ENCODE measurements at regions not wholly inside any gene's neighbourhood (a gene's known extent, or its start where the extent isn't known, plus 50 kb on each side); places are given as distances from the start of the nearest gene placed in this dataset.
A peak's percentile ranks its signal among the peaks of the same experiment; 100 is the strongest.

DNA sequence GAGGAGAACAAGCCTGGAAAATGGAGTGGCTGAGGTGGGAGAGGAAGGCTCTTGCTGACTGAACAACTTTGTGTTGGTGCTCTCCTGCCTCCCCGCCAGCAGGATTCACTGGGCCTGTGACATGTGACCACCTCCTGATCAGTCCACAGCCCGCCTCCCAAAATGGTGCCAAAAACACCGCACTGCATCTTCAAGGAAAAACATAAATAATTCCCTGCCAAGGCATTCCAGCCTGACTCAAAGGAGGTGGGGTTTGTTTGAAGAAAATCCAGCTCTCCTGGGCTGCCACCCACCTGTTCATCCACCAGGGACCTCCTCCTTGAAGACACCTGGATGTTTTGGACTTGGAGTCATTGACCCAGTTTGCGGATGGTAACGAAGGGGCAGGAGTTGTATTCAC lies 83.8 kb upstream of the PIWIL1 start:
- Histone ChIP-seq H3K4me2 (no peak overlapping the region), H3K9ac (no peak overlapping the region), H3K27me3 (no peaks in the 10 kb centered on the region), H3K4me1 (no peaks in the 10 kb centered on the region), H3K9me3 (replicated peaks in 1 of 11) (no peaks in the 10 kb centered on the region), H4K20me1 (no peaks in the 10 kb centered on the region), H3K36me3 (no peaks in the 10 kb centered on the region), H3K4me3 (no peak overlapping the region), H3K27ac (no peak overlapping the region)
- TF ChIP-seq Cebpa-rat (IDR thresholded peaks at IDR 0.05) = no peak

DNA sequence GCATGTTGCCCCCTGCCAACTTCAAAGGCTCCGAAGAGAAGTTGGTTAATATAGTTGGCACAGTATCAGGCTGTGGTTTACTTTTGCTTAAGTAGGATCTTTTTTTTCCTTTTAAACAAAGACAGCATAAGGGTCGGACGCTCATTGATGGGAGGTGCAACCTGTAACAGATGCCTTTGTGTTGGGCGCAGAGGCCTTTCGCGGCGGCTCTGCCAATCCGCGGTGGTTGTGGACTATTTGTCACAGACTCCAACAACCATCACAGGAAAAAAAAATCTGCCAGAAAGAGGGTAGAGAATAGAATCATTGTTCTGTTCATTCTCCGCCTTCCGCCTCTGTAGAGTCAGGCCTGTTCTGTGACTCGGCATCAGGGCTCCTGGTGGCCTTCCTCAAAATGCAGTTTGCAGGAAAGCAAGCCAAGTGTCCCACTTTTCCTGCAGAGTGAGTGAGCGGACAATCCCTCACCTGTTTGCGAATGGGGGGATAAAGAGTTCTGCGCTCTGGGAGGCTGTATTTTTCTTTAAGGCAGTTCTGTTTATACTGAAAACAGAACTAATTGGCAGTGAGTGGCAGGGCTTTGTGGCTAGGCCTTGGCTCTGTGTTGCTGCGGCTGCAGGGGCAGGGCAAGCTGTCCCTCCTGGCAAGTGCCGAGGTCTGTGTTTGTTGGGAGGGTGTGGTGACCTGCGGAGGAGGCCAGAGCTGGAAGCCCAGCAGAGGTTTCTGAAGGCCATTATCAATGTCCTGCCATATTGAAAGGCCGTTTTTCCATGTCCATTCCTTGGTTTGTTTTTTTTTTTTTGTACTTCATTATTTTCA lies 83.0 kb upstream of the PIWIL1 start:
- H3K4me2 ChIP-seq = no peak overlapping the region
- H3K9ac ChIP-seq = no peak overlapping the region
- no peaks in the 10 kb centered on the region for H3K4me1 ChIP-seq
- H3K36me3 ChIP-seq = no peaks in the 10 kb centered on the region
- TF ChIP-seq Cebpa-rat (IDR thresholded peaks at IDR 0.05) = no peak
- no peaks in the 10 kb centered on the region for H3K27me3 ChIP-seq
- no peaks in the 10 kb centered on the region for H3K9me3 ChIP-seq (replicated peaks in 1 of 11)
- no peak overlapping the region for H3K4me3 ChIP-seq
- H3K27ac ChIP-seq = no peak overlapping the region
- H4K20me1 ChIP-seq = no peaks in the 10 kb centered on the region

DNA sequence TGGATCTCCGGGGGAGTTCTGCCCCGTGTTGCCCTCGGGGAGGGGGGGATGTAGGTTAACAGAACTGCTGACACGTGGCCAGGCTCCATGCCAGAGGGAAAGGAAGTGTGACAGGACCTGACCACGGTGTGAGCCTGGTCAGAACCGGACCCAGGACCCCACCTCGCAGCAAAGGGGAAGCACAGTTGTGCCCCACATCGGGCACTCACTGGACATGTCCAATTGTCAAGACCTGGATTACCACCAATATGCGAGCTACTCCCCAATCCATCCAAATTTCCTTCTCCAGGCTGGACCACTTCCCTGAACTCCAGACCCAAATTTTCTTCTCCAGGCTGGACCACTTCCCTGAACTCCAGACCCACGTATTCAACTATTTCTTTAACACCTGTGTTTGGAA lies 78.8 kb upstream of the PIWIL1 start:
- H4K20me1 ChIP-seq = no peaks in the 10 kb centered on the region
- H3K4me2 ChIP-seq = no peak overlapping the region
- no peaks in the 10 kb centered on the region for H3K27me3 ChIP-seq
- H3K4me1 ChIP-seq = no peaks in the 10 kb centered on the region
- no peak for TF ChIP-seq Cebpa-rat (IDR thresholded peaks at IDR 0.05)
- no peaks in the 10 kb centered on the region for H3K9me3 ChIP-seq (replicated peaks in 1 of 11)
- no peak overlapping the region for H3K27ac ChIP-seq
- H3K4me3 ChIP-seq = no peak overlapping the region
- no peak overlapping the region for H3K9ac ChIP-seq
- no peaks in the 10 kb centered on the region for H3K36me3 ChIP-seq

GRCh38 chr12:130263025-130263424 lies 74.7 kb upstream of the PIWIL1 start:
- H4K20me1 ChIP-seq = no peaks in the 10 kb centered on the region
- no peak overlapping the region for H3K4me3 ChIP-seq
- no peaks in the 10 kb centered on the region for H3K4me1 ChIP-seq
- H3K4me2 ChIP-seq = no peak overlapping the region
- TF ChIP-seq Cebpa-rat (IDR thresholded peaks at IDR 0.05) = no peak
- no peaks in the 10 kb centered on the region for H3K9me3 ChIP-seq (replicated peaks in 1 of 11)
- H3K27ac ChIP-seq = no peak overlapping the region
- no peak overlapping the region for H3K9ac ChIP-seq
- H3K36me3 ChIP-seq = no peaks in the 10 kb centered on the region
- no peaks in the 10 kb centered on the region for H3K27me3 ChIP-seq

- no peaks in the 10 kb centered on the region for H3K4me1 ChIP-seq
- no peaks in the 10 kb centered on the region for H3K27me3 ChIP-seq
- no peaks in the 10 kb centered on the region for H3K36me3 ChIP-seq
Measured at GRCh38 chr12:130263996-130264395, 73.7 kb upstream of the PIWIL1 start.

DNA sequence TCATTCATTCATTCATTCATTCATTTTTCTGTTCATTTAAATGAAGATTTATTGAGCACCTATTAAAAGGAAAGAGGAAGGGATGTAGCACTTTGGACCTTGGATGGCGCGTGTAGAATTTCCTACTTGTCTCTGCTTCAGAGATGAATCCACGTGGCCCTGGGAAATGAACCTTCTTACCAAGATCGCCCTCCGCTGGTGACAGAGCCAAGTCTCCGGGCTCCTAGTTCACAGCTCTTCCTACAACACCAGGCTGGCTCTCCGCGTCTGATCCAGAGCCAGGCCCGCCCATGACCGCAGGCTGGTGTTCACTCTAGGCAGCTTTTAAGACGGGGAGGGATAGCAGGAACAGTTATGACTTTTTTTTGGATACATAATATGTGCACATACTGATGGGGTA lies 70.9 kb upstream of the PIWIL1 start:
- H3K27me3 ChIP-seq = no peaks in the 10 kb centered on the region
- H3K27ac ChIP-seq = no peak overlapping the region
- H3K4me1 ChIP-seq = no peaks in the 10 kb centered on the region
- peaks cover 0 to 6% (median 0%) of the 10 kb centered on the region in 11 experiments; a peak in 1 of 22 replicates for H3K9me3 ChIP-seq (replicated peaks in 1 of 11)
- TF ChIP-seq Cebpa-rat (IDR thresholded peaks at IDR 0.05) = no peak
- H3K36me3 ChIP-seq = no peaks in the 10 kb centered on the region
- no peak overlapping the region for H3K9ac ChIP-seq
- no peak overlapping the region for H3K4me2 ChIP-seq
- no peak overlapping the region for H3K4me3 ChIP-seq
- no peaks in the 10 kb centered on the region for H4K20me1 ChIP-seq

More at GRCh38 chr12:130263996-130264395, 73.7 kb upstream of the PIWIL1 start:
- TF ChIP-seq Cebpa-rat (IDR thresholded peaks at IDR 0.05) = no peak
- H4K20me1 ChIP-seq = no peaks in the 10 kb centered on the region
- H3K9ac ChIP-seq = no peak overlapping the region
- no peak overlapping the region for H3K4me2 ChIP-seq
- H3K27ac ChIP-seq = no peak overlapping the region
- no peak overlapping the region for H3K4me3 ChIP-seq
- no peaks in the 10 kb centered on the region for H3K9me3 ChIP-seq (replicated peaks in 1 of 11)

DNA sequence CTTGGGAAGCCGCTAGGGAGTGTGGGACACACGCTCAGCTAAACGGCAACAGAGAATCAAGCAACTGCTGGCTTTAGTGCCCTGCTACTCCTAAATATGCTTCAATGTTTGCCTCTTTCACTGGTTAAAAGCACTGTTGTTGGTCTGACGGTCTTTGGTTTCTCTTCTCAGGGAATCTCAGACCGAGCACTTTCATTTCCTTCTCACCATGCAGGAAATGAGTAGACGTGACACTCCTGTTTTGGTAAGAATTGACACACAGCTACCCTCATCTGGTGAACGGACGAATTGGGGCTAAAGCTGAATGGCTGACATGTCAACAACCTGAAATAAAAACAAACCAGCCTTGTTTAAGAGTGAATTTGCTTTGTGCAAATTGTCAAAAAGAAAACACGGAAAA lies 57.5 kb upstream of the PIWIL1 start:
- Histone ChIP-seq H3K27me3 (no peaks in the 10 kb centered on the region), H3K4me1 (peaks cover 8 to 16% (median 15%) of the 10 kb centered on the region in 10 experiments; a peak in 19 of 20 replicates), H3K27ac (peak overlapping the region in 6 of 11 experiments; percentile 6 to 65 (median 20); a peak in 7 of 22 replicates), H3K9ac (peak overlapping the region in 4 of 11 experiments; percentile 3 to 53 (median 37); a peak in 5 of 22 replicates), H3K4me2 (peak overlapping the region; percentile 27 to 69 (median 60)), H3K36me3 (no peaks in the 10 kb centered on the region), H3K4me3 (no peak overlapping the region), H3K9me3 (replicated peaks in 1 of 11) (peaks cover 23 to 38% (median 34%) of the 10 kb centered on the region in 11 experiments), H4K20me1 (no peaks in the 10 kb centered on the region)
- TF ChIP-seq Cebpa-rat (IDR thresholded peaks at IDR 0.05) = no peak

DNA sequence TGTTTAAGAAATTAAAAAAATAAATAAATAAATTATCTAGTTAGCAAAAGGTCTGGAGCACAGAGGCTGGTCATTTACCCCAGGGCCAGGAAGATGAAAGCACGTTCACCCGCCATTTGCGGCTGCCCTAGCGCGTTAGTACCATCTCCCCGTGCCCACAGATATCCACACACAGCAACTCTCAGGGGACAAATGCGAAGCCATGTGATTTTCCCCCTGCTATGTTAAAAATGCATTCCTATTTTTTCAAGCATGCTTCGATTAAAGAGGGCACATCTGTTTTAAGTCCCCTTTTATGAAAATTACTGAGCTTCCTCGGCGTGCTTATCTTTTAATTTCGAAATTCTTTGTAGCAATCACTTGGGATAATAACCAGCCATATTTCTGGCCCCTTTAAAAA lies 56.9 kb upstream of the PIWIL1 start:
- no peak for TF ChIP-seq Cebpa-rat (IDR thresholded peaks at IDR 0.05)
- peak overlapping the region in 10 of 11 experiments; percentile 43 to 69 (median 62); a peak in 15 of 22 replicates for H3K4me2 ChIP-seq
- H3K27me3 ChIP-seq = no peaks in the 10 kb centered on the region
- H3K36me3 ChIP-seq = no peaks in the 10 kb centered on the region
- H3K4me1 ChIP-seq = peaks cover 8 to 16% (median 15%) of the 10 kb centered on the region in 10 experiments; a peak in 19 of 20 replicates
- no peak overlapping the region for H3K9ac ChIP-seq
- no peaks in the 10 kb centered on the region for H4K20me1 ChIP-seq
- H3K4me3 ChIP-seq = no peak overlapping the region
- H3K27ac ChIP-seq = peak overlapping the region in 4 of 11 experiments; percentile 1 to 65 (median 23); a peak in 4 of 22 replicates
- peaks cover 23 to 39% (median 35%) of the 10 kb centered on the region in 11 experiments for H3K9me3 ChIP-seq (replicated peaks in 1 of 11)

DNA sequence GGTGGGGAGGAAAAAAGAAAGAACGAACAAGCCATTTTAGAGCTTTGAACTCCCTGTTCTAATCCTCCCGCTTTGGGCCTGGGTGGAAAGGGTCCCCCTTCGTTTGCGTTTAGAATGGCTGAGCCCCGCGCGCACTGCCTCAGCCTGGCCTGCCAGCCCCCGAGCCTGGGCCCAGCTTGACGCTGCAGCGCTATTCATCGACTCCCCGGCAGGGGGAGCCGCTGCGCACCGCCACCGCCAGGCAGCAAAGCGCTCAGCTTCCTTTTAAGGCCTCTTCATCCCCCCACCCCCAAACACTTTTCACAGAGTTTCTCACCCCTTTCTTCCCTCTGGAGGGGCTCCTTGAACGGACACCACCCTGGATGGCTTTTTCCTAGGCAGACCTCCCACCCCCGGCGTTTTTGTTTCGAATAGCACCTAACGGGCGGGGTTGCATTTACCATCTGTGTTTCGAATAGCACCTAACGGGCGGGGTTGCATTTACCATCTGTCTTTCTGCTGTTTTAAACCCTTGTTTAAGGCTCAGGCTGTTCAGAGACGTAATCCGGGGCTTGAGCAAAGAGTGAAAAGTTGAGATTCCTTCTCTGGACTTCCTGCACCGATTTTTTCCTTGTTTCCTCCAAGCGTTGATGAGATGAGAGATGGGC lies 56.4 kb upstream of the PIWIL1 start:
- no peaks in the 10 kb centered on the region for H3K36me3 ChIP-seq
- no peak overlapping the region; a peak in 1 of 22 replicates for H3K4me2 ChIP-seq
- TF ChIP-seq Cebpa-rat (IDR thresholded peaks at IDR 0.05) = no peak
- H3K4me3 ChIP-seq = no peak overlapping the region
- no peaks in the 10 kb centered on the region for H4K20me1 ChIP-seq
- H3K4me1 ChIP-seq = peaks cover 8 to 16% (median 15%) of the 10 kb centered on the region in 10 experiments; a peak in 19 of 20 replicates
- H3K27me3 ChIP-seq = no peaks in the 10 kb centered on the region
- H3K9ac ChIP-seq = no peak overlapping the region
- peaks cover 23 to 39% (median 35%) of the 10 kb centered on the region in 11 experiments for H3K9me3 ChIP-seq (replicated peaks in 1 of 11)
- no peak overlapping the region for H3K27ac ChIP-seq

All from BLaER1 treated with 17β-estradiol and CSF1 and Interleukin-3, amounts not matched to agents 10 nM and 100 nM (cell line).